Left forelimb (tissue), 1 donor: ENCODE measurements at regions not wholly inside any gene's neighbourhood (a gene's known extent, or its start where the extent isn't known, plus 50 kb on each side); places are given as distances from the start of the nearest gene placed in this dataset.

Source experiments
- DNase-seq: peaks from one replicate; pipeline ENCODE4 v3.0.0-alpha.2; 2018; ENCODE audit warnings: low spot score

DNA sequence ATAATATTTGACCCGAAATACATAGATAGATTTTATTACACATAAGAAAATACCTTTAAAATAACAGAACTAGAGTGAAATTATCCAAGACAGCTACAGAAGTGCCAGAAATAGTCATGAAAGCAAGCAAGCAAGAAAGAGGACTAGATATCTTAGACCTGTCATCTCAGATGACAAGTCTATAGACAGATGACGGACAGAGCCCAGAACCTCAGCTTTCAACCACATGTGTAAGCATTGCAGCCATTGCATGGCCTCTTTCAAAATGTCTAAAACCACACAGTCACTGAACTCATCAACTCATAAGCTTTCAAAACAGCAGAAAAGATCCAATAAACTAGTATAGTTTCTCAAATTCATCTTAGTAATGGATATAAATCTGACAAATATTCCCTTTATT, 59.8 kb upstream of the FHIT start:
- no peak for DNase-seq

DNA sequence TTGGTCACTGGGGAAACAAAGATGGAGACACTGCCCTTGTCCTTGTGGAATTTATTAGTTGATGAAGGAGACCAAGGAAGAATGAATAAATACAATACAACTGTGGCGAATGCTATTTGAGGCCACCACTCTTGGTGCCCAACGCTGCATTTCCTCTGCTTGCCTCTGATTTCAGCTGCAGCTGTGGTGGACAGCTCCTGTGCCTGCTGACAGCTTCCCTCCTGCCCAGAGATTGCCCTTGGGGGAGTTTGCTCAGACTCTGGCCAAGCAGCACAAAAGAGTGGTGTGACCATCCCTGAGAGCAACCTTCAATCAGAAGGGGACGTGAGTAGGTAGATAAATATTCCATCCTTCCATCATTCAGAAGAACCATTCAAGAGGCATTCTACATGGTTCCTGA, 64.6 kb upstream of the FHIT start:
- no peak for DNase-seq

DNA sequence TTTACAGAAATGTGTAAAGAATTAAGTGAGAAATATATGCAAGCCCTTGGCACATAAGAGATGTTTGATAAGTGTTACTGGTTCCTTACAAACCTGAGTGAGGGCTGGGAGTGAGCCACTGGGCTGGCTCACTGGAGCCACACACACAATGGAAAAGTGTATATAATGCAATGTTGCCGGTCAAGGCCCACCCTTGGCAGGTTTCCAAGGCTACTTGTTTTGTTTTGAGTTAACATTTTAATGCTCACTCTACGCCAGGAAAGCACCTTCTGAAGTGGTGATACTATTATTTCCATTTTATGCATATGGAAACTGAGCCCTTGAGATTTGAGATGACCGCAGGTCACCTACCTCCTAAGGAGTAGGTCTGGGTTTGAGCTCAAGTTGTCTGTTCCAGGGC, 71.8 kb upstream of the FHIT start:
- no peak for DNase-seq

DNA sequence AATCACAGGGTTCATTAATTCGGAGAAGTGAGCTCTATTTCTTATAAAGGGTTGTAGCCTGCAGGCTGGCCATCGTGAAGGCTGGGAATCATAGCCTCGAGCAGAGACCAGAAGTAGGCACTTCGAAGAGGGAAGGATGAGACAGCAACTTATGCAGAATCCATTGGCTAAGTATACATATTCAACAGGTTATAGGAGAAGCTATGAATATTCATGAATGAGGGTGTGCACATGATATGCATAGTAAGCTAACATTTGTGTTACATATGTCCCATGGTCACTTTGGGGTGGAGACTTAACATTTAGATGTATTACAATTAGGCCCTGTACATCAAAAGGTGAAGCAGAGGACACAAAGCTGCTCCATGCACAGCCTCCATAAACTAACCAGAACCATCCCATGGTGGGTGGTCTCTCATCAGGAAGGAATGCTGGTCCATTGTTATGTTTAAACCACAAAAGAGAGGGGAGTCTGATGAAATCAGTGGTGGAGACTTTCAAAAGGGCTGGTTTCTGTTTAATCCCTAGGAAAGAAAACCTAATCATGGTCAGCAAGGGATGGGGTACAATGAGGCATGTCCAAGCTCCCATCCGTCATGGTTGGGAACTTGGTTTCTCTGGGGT, 80.8 kb upstream of the FHIT start:
- no peak for DNase-seq

DNA sequence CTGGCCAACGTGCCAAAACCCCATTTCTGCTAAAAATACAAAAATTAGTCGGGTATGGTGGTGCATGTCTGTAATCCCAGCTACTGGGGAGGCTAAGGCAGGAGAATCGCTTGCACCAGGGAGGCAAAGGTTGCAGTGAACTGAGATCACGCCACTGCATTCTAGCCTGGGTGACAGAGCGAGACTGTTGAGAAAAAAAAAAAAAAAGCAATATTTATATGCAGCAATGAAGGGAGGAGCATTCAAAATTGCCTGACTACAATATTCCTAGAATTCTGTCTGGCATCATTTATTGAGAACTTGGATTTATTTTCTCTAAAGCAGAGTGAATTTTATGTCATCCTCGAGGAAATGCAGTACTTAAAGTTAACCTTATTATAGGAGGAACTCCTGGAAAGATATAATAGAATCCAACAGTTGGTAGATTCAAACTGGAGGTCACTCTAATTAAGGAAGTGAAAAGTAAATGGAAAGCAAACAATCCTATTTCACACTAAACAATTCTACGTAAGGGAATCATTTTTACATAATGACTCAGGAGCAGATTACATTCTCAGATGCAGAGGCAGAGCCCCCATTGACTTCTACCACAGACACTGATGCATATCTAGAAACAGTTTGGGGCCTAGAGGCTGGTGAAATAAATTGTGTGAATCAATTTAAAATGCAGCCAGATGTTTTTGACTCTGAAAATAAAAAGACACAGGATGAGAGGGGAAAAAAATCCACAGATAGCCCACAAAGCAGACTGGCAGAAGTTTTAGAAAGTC, 82.1 kb upstream of the FHIT start:
- no peak for DNase-seq

DNA sequence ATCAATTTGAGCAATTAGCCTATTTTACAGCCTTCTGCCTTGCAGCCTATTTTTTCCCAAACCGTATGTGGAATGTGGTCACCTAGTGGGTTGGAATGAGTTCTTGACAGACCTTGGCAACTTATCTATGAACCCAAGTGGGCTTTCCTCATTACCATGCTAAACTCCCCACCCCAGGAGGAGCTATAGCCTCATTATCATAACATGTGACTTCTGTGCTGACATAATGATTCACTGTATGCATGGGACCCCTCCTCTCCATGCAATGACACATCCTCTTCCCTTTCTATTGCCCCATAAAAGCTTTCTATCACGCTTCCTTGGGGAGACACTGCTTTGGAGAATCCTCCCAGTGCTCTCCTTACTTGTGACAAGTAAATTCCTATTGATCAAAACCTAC, 83.5 kb upstream of the FHIT start:
- DNase-seq, result no peak

DNA sequence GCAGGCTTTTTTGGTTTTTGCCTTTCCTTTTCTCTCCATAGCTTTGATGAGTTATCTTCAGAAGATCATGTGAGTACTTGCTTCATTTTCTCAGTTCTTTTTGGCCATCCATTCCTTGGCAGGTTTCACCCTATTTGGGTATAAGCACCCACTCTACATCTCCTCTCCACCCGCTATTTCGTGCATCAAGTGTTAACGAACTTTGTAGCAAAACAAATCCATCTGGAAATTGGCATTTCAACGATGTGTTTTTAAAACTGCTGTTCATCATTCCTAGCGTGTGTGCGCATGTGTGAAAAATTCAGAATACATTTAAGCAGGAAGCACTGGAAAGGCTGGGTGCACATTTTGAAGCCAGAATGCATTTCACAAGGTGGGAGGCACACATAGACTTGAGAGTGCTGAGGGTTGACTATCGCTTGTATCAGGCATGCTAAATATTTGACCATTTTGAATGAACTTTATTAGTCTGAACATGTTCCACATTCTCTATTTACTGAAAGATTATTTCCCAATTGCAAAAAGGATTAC, 89.7 kb upstream of the FHIT start:
- DNase-seq, result no peak

DNA sequence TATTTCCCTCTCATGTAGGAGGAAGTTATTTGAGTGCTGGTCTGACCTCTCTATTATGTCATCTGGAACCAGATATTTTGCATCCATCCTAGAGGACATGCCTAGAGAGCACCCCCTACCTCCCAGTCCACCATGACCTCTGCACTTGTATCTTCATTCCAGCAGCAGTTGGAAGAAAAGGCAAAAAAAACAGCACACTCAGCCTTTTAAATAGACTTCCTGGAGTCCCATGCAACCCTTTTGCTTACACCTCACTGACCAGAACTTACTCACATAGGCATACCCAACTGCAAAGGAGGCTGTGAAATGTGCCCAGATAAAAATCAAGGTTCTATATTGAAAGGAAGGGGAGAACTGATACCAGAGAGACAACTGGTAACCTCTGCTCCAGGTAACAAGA, 92.3 kb upstream of the FHIT start:
- DNase-seq, result no peak

DNA sequence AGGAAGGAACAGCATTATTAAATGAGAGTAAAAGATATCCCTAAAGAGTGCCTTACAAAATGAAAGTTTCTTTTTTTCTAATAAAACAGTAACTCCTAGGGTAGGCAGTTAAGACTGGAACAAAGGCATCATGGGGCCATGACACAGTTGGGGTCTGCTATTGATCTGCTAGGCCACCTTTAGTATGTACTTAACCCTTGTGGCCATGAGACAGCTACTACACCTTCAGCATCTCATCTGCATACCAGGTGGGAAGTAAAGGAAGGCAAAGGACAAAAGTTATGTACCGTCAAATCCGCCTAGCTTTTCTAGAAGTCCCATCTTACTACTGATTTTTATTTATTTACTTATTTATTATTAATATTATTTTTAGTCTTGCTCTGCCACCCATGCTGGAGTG, 93.8 kb upstream of the FHIT start:
- no peak for DNase-seq

DNA sequence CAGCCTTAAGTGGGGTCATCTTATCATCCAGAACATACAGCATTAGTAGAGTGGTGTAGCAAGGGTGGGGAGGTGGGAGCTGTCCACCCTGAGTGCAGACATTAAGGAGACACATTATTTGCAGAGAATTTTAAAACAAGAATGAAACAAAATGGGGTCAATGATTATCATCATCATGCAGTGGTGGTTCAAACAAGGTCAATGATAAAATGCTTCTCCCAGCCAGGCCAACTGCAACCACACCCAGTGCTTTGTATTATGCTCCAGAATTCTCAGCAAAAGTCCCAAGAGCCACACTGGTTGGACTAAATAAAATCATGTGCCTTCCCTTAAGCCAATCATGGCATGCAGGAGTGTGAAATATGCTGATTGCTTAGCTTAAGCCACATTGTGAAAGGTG, 96.7 kb upstream of the FHIT start:
- DNase-seq, result no peak

DNA sequence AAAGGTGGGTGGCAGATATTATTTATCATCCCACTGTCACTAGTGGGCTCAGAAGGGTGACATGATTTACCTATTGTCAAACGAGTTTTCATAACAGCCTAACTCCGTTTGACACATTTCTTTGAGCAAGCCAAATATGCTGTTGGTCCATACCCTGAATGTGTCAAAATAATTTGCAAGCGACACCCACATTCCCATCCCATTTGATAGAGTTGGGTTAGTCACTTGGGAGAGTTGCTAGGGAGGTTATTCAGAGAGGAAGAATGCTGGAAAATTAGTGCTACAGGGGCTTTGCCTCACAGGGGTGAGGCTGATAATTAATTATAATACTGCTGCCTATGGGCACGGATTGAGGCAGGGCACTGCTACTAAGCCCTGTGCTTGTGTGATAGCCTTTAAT, 98.5 kb upstream of the FHIT start:
- DNase-seq, result no peak

DNA sequence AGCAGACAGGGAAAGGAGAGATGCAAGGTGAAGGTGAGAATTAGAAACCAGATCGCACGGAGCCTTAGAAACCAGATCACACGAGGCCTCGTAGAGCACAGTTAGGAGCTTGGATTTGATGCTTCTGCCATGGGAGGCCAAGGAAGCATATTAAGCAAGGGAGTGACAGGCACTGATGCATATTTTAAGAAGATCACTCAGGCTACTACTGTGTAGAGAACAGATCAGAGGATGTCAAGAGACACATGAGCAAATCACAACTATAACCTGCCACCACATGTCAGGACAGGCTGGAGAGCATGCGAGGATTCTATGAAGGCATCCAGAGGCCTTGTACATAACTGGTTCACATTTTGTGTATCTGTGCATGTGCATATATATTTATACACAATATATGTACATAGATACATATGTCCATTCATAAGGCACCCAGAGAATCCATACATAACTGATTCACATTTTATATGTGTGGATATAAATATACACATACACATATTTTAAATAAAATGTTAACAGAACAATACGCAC, 99.6 kb upstream of the FHIT start:
- DNase-seq, result no peak

DNA sequence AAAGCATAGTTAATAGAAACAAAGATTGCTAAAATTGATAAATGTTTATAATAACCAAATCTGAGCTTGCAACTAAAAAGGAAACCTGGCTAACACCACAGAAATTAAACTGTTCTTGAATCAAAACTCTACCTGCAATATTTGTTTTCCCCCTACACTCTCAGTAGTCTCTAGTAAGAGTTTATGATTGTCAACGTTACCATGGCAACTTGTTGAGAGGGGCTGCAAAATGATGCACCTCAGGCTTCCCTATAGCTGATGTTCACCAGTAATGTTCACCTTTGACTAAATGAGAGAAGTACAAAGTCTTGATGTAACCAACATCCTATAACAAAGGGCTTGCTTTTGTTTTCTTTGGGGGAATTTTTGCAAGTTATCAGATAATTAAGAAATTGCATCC, 101.1 kb upstream of the FHIT start:
- DNase-seq, result no peak

DNA sequence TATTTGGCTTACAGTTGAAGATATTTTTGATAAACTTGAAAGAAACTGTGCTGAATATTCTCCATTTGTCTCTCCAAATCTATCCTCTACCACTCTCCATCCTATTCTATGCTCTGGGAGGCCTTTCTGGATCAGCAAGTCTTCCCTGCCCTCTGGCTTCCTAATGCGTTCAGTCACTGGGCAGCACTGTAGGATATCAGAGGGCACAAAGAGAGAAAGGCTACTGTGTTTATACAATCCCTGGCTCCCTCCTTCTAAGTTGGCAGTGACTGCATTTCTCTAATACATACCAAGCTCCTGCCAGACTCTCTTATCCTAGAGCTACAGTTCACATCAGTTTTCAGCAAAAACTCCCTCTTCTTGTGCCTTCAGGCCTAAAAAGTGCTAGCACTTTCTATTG, 102.1 kb upstream of the FHIT start:
- DNase-seq, result no peak

DNA sequence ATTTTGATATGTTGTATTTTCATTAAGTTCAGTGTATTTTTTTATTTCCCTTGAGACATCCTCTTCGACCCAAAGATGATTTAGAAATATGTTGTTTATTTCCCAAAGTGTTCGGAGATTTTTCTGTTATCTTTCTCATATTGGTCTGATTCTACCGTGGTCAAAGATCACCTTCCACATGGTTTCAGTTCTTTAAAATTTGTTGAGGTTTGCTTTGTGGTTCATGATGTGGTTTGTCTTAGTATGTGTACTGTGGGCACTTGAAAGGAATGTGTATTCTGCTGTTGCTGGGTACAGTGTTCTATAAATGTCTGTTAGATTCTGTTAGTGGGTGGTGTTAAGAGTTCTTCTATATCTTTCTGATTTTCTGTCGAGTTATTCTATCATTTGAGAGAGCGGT, 103.4 kb upstream of the FHIT start:
- no peak for DNase-seq

DNA sequence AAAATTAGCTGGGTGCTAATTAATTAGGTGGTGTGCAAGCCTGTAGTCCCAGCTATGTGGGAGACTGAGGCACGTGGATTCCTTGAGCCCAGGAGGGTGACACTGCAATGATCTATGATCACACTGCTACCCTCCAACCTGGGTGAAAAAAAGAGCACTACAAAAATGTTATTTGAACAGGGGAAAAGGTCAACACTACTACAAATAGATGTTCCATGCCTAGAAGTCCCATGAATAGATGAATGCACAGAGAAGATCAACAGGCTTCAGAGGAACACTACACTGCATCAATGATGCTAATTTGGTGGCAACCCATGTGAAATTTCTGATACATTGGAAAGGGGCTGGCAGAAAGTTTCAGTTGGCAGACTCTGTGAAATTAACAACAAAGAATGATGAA, 105.4 kb upstream of the FHIT start:
- no peak for DNase-seq

DNA sequence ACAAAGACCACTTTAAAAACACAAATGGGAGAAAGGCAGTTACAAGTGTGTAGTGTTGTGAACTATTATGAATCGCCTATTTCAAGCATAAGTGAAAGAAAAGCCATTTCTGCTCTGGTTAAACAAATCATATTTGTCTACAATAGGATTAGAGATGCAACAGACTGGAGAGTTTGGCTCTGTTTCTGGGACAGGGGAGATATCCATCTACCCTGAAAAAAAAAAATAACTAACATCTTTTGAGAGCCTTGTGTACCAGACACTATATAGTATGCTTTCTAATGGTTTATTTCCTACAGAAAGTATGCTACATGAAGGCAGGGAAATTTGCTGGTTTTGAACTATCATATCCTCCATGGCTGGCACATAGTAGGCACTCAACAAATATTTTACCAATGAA, 106.7 kb upstream of the FHIT start:
- no peak for DNase-seq

DNA sequence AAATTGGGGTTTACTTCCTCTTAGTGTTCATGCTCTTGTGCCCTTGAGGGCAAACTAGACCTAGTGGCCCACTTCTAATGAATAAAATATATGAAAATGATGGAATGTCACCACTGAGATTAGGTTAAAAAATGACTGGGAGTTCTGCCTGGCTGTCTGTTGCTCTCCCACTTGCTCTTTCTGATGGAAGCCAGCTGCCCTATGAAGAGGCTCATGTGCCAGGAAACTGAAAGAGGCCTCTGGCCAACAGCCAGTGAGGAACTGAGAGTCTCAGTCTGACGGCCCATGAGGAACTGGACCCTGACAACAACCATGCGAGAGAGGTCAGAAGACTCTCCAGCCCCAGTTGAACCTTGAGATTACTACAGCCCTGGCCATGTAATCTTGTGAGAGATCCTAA, 107.1 kb upstream of the FHIT start:
- DNase-seq, result peak; percentile 68

DNA sequence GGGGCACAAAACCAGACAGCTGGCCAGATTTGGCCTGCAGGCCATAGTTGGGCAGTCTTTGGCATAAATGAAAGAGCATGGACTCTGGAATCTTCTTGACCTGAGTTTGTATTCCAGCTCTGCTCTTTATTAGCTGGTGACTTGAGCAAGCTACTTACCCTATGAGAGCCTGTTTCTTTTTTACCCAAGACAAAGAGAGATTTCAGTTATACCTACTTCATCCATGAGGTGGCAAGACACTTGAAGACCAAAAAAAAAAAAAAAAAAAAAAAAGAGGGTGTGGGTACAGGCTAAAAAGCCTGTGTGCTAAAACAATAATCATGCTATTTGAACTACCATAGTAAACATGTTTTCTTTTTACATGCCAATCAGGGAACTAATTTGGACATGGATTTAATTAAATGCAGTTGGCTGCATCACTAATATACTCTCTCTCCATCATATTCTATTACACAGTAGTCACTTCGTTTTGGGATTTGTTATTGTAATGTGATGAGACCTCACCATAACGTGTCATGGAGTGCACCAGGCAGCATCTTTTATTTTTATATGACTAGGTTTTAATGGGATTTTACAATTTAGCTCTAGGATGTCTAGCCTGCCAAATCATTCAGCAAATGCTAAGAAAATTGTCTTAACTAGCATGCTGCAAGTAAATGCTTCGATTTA, 109.2 kb upstream of the FHIT start:
- no peak for DNase-seq

DNA sequence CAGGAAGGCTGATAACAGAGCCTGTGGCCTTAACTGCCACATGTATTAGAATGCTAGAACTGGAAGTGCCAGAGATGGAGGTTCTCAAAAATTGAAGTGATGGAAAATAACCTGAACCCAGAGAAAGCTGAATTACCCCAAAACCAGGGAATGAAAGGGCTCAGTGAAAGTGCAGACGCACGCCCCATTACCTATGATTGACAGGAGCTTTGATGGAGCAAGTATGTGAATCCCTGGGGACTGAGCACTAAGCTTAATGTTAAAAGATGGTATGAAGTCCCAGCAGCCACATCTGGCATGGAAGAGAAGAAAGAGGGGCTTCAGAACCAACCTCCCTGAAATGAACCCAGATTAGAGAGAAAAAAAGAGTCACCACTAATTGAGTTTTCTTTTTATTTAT, 118.4 kb upstream of the FHIT start:
- DNase-seq, result no peak

DNA sequence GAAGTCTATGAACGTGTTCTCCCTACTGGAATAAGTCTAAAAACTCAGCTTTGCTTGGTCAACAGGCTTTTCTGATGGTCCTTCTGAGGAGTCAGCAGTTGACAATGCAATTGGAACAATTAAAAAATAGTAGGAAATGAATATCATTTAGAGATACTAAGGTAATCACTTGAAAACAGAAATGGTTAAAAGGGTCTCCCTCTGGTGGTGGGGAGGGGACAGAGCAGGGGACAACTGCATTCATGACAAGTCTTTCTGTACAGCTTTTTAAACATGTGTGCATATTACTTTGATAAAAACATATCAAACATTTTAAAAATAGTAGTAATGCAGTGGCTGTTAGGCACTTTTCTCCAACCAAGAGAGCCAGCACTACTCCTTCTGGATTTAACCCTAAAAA, 119.9 kb upstream of the FHIT start:
- DNase-seq, result no peak

DNA sequence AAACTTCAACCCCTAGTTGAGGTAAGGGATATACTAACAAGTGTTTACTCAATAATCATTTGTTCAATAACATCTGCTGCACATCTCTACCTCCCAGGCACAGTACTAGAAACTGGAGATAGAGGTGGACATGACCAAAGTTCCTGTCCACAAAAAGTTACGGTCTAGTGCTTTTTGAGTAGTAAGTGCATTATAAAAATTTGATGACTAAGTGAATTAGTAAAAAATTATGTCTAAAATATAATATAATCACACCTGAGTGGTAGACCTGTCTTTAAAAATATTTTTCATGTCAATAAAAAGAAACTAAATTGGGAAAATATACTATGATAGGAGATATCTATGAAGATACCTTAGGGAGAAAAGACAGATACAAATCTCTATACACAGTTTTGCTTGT, 121.5 kb upstream of the FHIT start:
- no peak for DNase-seq

DNA sequence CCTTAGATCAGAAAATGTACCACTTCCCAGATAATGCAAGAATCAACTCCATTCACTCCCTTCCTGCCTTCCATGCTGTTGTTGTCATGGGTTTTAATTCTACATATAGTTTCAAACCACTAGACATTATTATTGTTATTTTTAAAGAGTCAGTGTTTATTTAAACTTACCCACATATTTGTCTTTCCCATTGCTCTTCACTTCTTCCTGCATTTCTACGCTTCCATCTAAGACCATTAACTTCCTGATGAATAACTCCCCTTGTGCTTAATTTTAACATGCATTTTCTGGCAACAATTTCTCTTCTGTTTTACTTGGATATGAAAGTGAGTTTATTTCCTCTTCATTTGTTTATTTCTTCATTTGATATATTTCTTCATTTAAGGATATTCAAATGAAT, 127.1 kb upstream of the FHIT start:
- DNase-seq, result no peak
